A549 (cell line): ENCODE measurements at regions not wholly inside any gene's neighbourhood (a gene's known extent, or its start where the extent isn't known, plus 50 kb on each side); places are given as distances from the start of the nearest gene placed in this dataset.

Experiments
- ATAC-seq, 2 experiments: fragments of 200-7000 bp in 1 of 2; fragments of >200 bp in 1 of 2; cut with Nextera tagmentation in 1 of 2; cut with Tn5 transposase in 1 of 2; 3 replicates each; pipeline versions ENCODE4 v1.8.0 to v1.9.1; 2018 to 2020; ENCODE audit warnings: mild to moderate bottlenecking in 1 of 2, moderate library complexity in 1 of 2
- CTCF ChIA-PET: fragments of 300-600 bp; sonication (Branson Sonifier 250); formaldehyde crosslinking; extraction: SDS; loops from one replicate; lab custom pipeline; 2021; ENCODE audit warnings: antibody characterized with exemption, inconsistent platforms; lab: Yijun Ruan, JAX
- POLR2A ChIA-PET: fragments of 350-600 bp; formaldehyde crosslinking; extraction: SDS; loops from one replicate; lab custom pipeline; 2021; ENCODE audit warnings: antibody characterized with exemption, inconsistent platforms; lab: Yijun Ruan, JAX
- DNase-seq, 2 experiments: peaks; one replicate each; pipeline versions ENCODE4 v3.0.0 to v3.0.0-alpha.2; 2011 to 2016; ENCODE audit warnings: low read depth in 1 of 2, low spot score in 1 of 2
- FAIRE-seq: peaks from 2 replicates; lab custom pipeline; 2011; peaks lifted over from hg19 to GRCh38; lab: Jason Lieb, UNC
- H3K27ac ChIP-seq, 2 experiments: fragments of >200 bp; sonication (Bioruptor Twin); formaldehyde crosslinking; 3 replicates each; pipeline ENCODE4 v1.5.1; 2016 to 2017
- H3K4me1 ChIP-seq: fragments of >200 bp; sonication (Bioruptor Twin); formaldehyde crosslinking; 3 replicates; pipeline ENCODE4 v1.6.1; 2016
- H3K4me2 ChIP-seq: fragments of >200 bp; sonication (Bioruptor Twin); formaldehyde crosslinking; 3 replicates; pipeline ENCODE4 v1.6.1; 2016
- H3K4me3 ChIP-seq: fragments of >200 bp; sonication (Bioruptor Twin); formaldehyde crosslinking; 3 replicates; pipeline ENCODE4 v1.5.1; 2016
- H3K9me3 ChIP-seq: fragments of >200 bp; sonication (Bioruptor Twin); formaldehyde crosslinking; 3 replicates; pipeline ENCODE4 v1.6.1; 2016
- CBX2 ChIP-seq: fragments of 200-600 bp; sonication (generic); IDR thresholded peaks from 2 replicates; pipeline ENCODE4 v1.6.1; 2016; ENCODE audit warnings: low read depth, mild to moderate bottlenecking, borderline replicate concordance
- CEBPB ChIP-seq, 2 experiments: fragments of >200 bp in 1 of 2; sonication (Bioruptor Twin) in 1 of 2; formaldehyde crosslinking in 1 of 2; IDR thresholded peaks; 2 replicates each; pipeline ENCODE4 v1.6.1; 2012 to 2016
- CHD2 ChIP-seq: fragments of 150-350 bp; IDR thresholded peaks from 2 replicates; pipeline ENCODE4 v1.6.1; 2014; ENCODE audit warnings: low read length; ENCODE audit not compliant: partially characterized antibody
- CHD4 ChIP-seq: fragments of 200-600 bp; sonication (generic); IDR thresholded peaks from 2 replicates; pipeline ENCODE4 v1.6.1; 2016; ENCODE audit warnings: antibody characterized with exemption, mild to moderate bottlenecking, borderline replicate concordance
- FOSL2 ChIP-seq, 2 experiments: fragments of 450-650 bp in 1 of 2; fragments of >200 bp in 1 of 2; sonication (Bioruptor Twin) in 1 of 2; formaldehyde crosslinking; IDR thresholded peaks; 2 replicates each; pipeline versions ENCODE4 v1.5.0 to v1.6.1; 2016 to 2020; ENCODE audit warnings: mild to moderate bottlenecking in 1 of 2, moderate library complexity in 1 of 2
- FOXS1 ChIP-seq: fragments of 250-450 bp; sonication (Bioruptor Pico); IDR thresholded peaks from 2 replicates; pipeline ENCODE4 v1.5.0; 2020; ENCODE audit warnings: mild to moderate bottlenecking, moderate library complexity
- HDAC2 ChIP-seq: fragments of 200-600 bp; sonication (generic); IDR thresholded peaks from 2 replicates; pipeline ENCODE4 v1.6.1; 2016
- HEYL ChIP-seq: fragments of 250-450 bp; sonication (Bioruptor Pico); IDR thresholded peaks from 2 replicates; pipeline ENCODE4 v1.8.0; 2021; ENCODE audit warnings: mild to moderate bottlenecking, moderate library complexity
- HOXB13 ChIP-seq: fragments of 250-450 bp; sonication (Bioruptor Pico); IDR thresholded peaks from 2 replicates; pipeline ENCODE4 v1.5.0; 2020; ENCODE audit warnings: low read depth, mild to moderate bottlenecking, moderate library complexity
- KDM1A ChIP-seq: fragments of 200-600 bp; sonication (generic); IDR thresholded peaks from 2 replicates; pipeline ENCODE4 v1.6.1; 2016; ENCODE audit warnings: low read depth, mild to moderate bottlenecking
- KDM5A ChIP-seq: fragments of 200-600 bp; sonication (generic); IDR thresholded peaks from 2 replicates; pipeline ENCODE4 v1.6.1; 2016; ENCODE audit warnings: antibody characterized with exemption, mild to moderate bottlenecking
- MAFK ChIP-seq: fragments of 450-650 bp; IDR thresholded peaks from 2 replicates; pipeline ENCODE4 v1.6.1; 2014; ENCODE audit not compliant: partially characterized antibody
- MAZ ChIP-seq: fragments of 150-350 bp; IDR thresholded peaks from 2 replicates; pipeline ENCODE4 v1.6.1; 2014; ENCODE audit warnings: antibody characterized with exemption, low read depth, low read length, borderline replicate concordance
- MYC ChIP-seq: IDR thresholded peaks from 2 replicates; pipeline ENCODE4 v1.6.1; 2012; ENCODE audit warnings: mild to moderate bottlenecking, inconsistent platforms, low read length, improper control_type of control experiment, borderline replicate concordance
- NFE2L2 ChIP-seq: fragments of 150-350 bp; conservative IDR thresholded peaks from 2 replicates; pipeline ENCODE4 v1.6.1; 2014; ENCODE audit warnings: low read length
- NPAS2 ChIP-seq: fragments of 250-450 bp; sonication (Bioruptor Pico); IDR thresholded peaks from 2 replicates; pipeline ENCODE4 v1.8.0; 2022; ENCODE audit warnings: mild to moderate bottlenecking, moderate library complexity, borderline replicate concordance
- RCOR1 ChIP-seq: fragments of 150-350 bp; IDR thresholded peaks from 2 replicates; pipeline ENCODE4 v1.6.1; 2014; ENCODE audit warnings: antibody characterized with exemption, low read length, low read depth
- RFX5 ChIP-seq: fragments of 450-650 bp; IDR thresholded peaks from 2 replicates; pipeline ENCODE4 v1.7.1; 2014; ENCODE audit warnings: antibody characterized with exemption, mild to moderate bottlenecking, moderate library complexity
- SREBF2 ChIP-seq: fragments of 450-650 bp; IDR thresholded peaks from 2 replicates; pipeline ENCODE4 v1.6.1; 2014; ENCODE audit warnings: mild to moderate bottlenecking, moderate library complexity
- TFCP2L1 ChIP-seq: fragments of 250-450 bp; sonication (Bioruptor Pico); IDR thresholded peaks from 2 replicates; pipeline ENCODE4 v1.5.0; 2021; ENCODE audit warnings: mild to moderate bottlenecking
- ZFP36 ChIP-seq: fragments of 450-650 bp; IDR thresholded peaks from 2 replicates; pipeline ENCODE4 v1.6.1; 2014; ENCODE audit warnings: borderline replicate concordance; ENCODE audit not compliant: partially characterized antibody
- ZSCAN20 ChIP-seq: fragments of 250-450 bp; sonication (Bioruptor Pico); IDR thresholded peaks from 2 replicates; pipeline ENCODE4 v1.8.0; 2022; ENCODE audit warnings: mild to moderate bottlenecking, moderate library complexity
- WGBS: methylation state at CpG from one replicate; pipeline ENCODE4 v1.1.6; 2017; ENCODE audit errors: missing lambda C conversion rate; 5-methylcytosine and 5-hydroxymethylcytosine counted together
- TF ChIP-seq, protein P1 (sequence below): IDR thresholded peaks from 2 replicates; pipeline ENCODE4 v1.6.1; 2012
- TF ChIP-seq, protein P2 (sequence below): IDR thresholded peaks from 2 replicates; pipeline ENCODE4 v1.6.1; 2012
- TF ChIP-seq, protein P3 (sequence below): fragments of 200-600 bp; sonication (generic); IDR thresholded peaks from 2 replicates; pipeline ENCODE4 v1.6.1; 2016; ENCODE audit warnings: antibody characterized with exemption, mild to moderate bottlenecking, moderate library complexity
- TF ChIP-seq, protein P4 (sequence below): fragments of >200 bp; sonication (Bioruptor Twin); formaldehyde crosslinking; IDR thresholded peaks from 3 replicates; pipeline ENCODE4 v1.6.1; 2016

DNA sequence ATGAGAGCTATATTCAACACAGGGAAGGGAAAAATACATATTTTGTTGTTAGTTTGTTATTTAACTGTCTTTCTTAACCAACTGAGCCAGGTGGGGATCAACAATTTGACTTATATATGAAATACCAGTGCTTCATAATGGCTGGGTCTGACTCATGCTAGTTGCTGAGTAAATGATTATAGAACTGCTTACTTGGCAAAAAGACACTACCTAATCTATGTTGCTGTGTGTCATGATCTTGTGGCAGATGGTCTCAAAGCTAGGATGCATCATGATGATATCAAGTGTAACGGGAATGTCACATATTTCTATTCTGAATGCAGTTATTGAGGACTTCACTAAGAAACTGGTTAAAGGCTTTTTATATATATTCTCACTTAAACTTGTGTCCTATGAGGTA lies 727.4 kb upstream of the SLITRK1 start:
- no peak overlapping the region for H3K4me2 ChIP-seq
- POLR2A ChIA-PET = no interaction called here
- no peak overlapping the region for H3K4me3 ChIP-seq
- TF ChIP-seq ZSCAN20 (no peak), MAFK (peak; percentile 76), CEBPB (IDR thresholded peaks at IDR 0.05) (no peak), NFE2L2 (no peak), KDM5A (no peak), HOXB13 (CRISPR knock-in tag) (no peak)
- TF ChIP-seq, protein P1, sequence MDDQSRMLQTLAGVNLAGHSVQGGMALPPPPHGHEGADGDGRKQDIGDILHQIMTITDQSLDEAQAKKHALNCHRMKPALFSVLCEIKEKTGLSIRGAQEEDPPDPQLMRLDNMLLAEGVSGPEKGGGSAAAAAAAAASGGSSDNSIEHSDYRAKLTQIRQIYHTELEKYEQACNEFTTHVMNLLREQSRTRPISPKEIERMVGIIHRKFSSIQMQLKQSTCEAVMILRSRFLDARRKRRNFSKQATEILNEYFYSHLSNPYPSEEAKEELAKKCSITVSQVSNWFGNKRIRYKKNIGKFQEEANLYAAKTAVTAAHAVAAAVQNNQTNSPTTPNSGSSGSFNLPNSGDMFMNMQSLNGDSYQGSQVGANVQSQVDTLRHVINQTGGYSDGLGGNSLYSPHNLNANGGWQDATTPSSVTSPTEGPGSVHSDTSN = no peak
- no peaks in the 10 kb centered on the region for H3K4me1 ChIP-seq
- ATAC-seq (no peak), FAIRE-seq (no peak), DNase-seq (peak in 1 of 2 experiments; percentile 1)
- 12% methylated on average over 1 of the region's 1 CpG for WGBS
- no peaks in the 10 kb centered on the region for H3K9me3 ChIP-seq
- H3K27ac ChIP-seq = no peak overlapping the region
- CTCF ChIA-PET = no interaction called here

DNA sequence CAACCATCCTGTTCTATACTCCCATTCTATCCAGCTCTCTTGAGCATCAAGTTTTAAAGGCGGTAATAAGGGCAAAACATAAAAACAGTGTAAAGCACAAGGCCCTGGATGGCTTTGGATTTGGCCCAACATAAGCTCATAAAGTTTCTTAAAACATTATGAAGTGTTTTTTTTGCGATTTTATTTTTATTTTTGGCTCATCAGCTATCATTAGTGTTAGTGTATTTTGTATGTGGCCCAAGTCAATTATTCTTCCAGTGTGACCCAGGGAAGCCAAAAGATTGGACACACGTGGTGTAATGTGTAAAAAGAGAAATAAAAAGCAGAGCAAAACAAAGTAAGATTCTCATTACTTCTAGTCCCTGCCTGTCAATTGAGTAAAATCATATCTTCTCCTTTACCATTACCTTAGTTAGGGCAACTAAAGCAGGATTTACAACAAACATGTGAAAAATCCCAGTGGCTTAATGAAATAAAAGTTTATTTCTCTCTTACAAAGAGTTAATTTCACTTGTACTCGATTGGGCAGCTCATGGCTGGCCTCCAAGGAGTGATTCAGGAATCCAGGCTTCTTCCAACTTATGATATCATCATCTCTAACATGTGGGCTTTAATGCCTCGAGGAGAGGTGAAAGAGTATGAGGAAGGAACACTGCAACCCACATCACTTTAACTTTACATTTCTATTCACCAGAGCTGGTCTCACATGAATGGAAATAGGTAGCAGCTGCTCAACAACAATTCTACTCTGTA lies 725.2 kb upstream of the SLITRK1 start:
- ChIA-PET POLR2A (no interaction called here), CTCF (interaction anchor here (1.6 kb wide), 1 partner anchor 9 kb away, joined by 3 read pairs; no protein-coding TSS in a partner anchor)
- FAIRE-seq = no peak
- Histone ChIP-seq H3K4me1 (no peaks in the 10 kb centered on the region), H3K4me3 (no peak overlapping the region), H3K9me3 (no peaks in the 10 kb centered on the region), H3K27ac (no peak overlapping the region), H3K4me2 (no peak overlapping the region)
- TF ChIP-seq MYC = no peak
- no peak for TF ChIP-seq KDM1A
- TF ChIP-seq, protein P2, sequence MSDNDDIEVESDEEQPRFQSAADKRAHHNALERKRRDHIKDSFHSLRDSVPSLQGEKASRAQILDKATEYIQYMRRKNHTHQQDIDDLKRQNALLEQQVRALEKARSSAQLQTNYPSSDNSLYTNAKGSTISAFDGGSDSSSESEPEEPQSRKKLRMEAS = no peak
- no peak for TF ChIP-seq ZFP36
- TF ChIP-seq HDAC2 = no peak
- no peak for TF ChIP-seq FOXS1 (CRISPR knock-in tag)
- ATAC-seq = no peak
- no peak for DNase-seq
- 14% methylated on average over 5 of the region's 5 CpGs for WGBS

DNA sequence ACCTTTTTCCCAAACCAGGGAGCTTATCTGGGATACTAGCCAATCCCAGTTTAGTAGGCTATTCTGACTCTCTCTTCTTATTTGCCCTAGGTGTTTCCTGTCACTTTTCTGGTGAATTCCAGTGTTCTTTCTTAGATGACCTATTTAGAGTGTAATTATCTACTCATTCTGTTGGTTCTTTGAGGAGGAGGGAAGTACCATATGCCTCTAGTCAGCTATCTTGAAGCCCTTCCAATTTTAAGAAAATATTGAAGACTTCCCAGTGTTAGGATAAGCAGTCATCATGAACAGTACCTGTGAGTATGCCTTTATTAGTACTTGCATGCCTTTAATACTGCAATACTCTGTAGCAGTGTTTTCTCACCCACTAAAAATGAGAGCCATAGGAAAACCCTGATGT lies 724.3 kb upstream of the SLITRK1 start:
- FAIRE-seq (no peak), DNase-seq (no peak), ATAC-seq (no peak)
- no peak overlapping the region for H3K4me3 ChIP-seq
- H3K4me2 ChIP-seq = no peak overlapping the region
- CTCF ChIA-PET = interaction anchor here (1.6 kb wide), 1 partner anchor 10 kb away, joined by 3 read pairs; no protein-coding TSS in a partner anchor
- H3K27ac ChIP-seq = no peak overlapping the region
- POLR2A ChIA-PET = no interaction called here
- no peaks in the 10 kb centered on the region for H3K4me1 ChIP-seq
- H3K9me3 ChIP-seq = no peaks in the 10 kb centered on the region
- no peak for TF ChIP-seq RCOR1

DNA sequence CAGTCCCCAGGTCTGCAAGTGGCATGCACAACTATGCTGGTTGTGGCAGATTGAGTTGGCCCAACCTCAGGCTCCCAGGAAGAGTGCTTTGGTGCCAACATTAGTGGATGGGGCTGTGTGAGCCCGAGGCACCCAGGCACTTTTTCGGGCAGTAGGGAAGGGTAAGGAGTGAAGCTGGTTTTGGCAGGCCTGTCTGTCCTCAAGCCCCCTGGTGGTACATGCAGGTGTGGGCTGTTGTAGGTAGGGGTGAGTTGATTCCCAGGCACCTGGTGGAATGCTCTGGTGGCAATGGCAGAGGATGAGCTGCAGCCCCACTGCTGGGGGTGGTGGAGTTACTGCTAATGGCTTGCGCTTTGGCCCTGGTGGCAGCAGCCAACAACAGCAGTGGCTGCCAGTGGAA lies 723.7 kb upstream of the SLITRK1 start:
- ChIA-PET POLR2A (no interaction called here), CTCF (no interaction called here)
- no peak overlapping the region for H3K4me2 ChIP-seq
- H3K27ac ChIP-seq = no peak overlapping the region
- DNase-seq (no peak), ATAC-seq (no peak), FAIRE-seq (no peak)
- WGBS = no CpG with 5 or more reads among the region's 3 CpGs
- no peaks in the 10 kb centered on the region for H3K9me3 ChIP-seq
- H3K4me1 ChIP-seq = no peaks in the 10 kb centered on the region
- H3K4me3 ChIP-seq = no peak overlapping the region
- no peak for TF ChIP-seq KDM1A
- no peak for TF ChIP-seq CBX2
- TF ChIP-seq, protein P3, sequence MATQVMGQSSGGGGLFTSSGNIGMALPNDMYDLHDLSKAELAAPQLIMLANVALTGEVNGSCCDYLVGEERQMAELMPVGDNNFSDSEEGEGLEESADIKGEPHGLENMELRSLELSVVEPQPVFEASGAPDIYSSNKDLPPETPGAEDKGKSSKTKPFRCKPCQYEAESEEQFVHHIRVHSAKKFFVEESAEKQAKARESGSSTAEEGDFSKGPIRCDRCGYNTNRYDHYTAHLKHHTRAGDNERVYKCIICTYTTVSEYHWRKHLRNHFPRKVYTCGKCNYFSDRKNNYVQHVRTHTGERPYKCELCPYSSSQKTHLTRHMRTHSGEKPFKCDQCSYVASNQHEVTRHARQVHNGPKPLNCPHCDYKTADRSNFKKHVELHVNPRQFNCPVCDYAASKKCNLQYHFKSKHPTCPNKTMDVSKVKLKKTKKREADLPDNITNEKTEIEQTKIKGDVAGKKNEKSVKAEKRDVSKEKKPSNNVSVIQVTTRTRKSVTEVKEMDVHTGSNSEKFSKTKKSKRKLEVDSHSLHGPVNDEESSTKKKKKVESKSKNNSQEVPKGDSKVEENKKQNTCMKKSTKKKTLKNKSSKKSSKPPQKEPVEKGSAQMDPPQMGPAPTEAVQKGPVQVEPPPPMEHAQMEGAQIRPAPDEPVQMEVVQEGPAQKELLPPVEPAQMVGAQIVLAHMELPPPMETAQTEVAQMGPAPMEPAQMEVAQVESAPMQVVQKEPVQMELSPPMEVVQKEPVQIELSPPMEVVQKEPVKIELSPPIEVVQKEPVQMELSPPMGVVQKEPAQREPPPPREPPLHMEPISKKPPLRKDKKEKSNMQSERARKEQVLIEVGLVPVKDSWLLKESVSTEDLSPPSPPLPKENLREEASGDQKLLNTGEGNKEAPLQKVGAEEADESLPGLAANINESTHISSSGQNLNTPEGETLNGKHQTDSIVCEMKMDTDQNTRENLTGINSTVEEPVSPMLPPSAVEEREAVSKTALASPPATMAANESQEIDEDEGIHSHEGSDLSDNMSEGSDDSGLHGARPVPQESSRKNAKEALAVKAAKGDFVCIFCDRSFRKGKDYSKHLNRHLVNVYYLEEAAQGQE = no peak
- TF ChIP-seq HEYL = no peak
- TF ChIP-seq NPAS2 = no peak
- TF ChIP-seq TFCP2L1 (CRISPR knock-in tag) = no peak
- no peak for TF ChIP-seq SREBF2
- no peak for TF ChIP-seq CHD4
- TF ChIP-seq CHD2 = no peak
- TF ChIP-seq MAZ = no peak
- TF ChIP-seq HOXB13 (CRISPR knock-in tag) = no peak
- no peak for TF ChIP-seq FOSL2 (IDR thresholded peaks at IDR 0.05)
- no peak for TF ChIP-seq FOSL2 (CRISPR knock-in tag; IDR thresholded peaks at IDR 0.05)
- TF ChIP-seq RFX5 = no peak
- TF ChIP-seq RCOR1 = no peak
- TF ChIP-seq, protein P4, sequence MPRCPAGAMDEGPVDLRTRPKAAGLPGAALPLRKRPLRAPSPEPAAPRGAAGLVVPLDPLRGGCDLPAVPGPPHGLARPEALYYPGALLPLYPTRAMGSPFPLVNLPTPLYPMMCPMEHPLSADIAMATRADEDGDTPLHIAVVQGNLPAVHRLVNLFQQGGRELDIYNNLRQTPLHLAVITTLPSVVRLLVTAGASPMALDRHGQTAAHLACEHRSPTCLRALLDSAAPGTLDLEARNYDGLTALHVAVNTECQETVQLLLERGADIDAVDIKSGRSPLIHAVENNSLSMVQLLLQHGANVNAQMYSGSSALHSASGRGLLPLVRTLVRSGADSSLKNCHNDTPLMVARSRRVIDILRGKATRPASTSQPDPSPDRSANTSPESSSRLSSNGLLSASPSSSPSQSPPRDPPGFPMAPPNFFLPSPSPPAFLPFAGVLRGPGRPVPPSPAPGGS = no peak
